Panc1 (cell line): ENCODE measurements at regions not wholly inside any gene's neighbourhood (a gene's known extent, or its start where the extent isn't known, plus 50 kb on each side); places are given as distances from the start of the nearest gene placed in this dataset.

Experiments
- ATAC-seq: fragments of 200-7000 bp; cut with Tn5 transposase; 2 replicates; pipeline ENCODE4 v1.9.1; 2020; ENCODE audit warnings: mild to moderate bottlenecking, moderate library complexity
- BruUV-seq: library from RNA; stranded (reverse); fragments of 400-500 nt; replicated peaks from 2 replicates; lab custom pipeline; 2021; lab: Mats Ljungman, UMichigan
- CTCF ChIA-PET: fragments of 300-600 bp; sonication (Branson Sonifier 250); formaldehyde crosslinking; loops from one replicate; lab custom pipeline; 2022; ENCODE audit warnings: antibody characterized with exemption; lab: Charles Lee
- POLR2A ChIA-PET: fragments of 300-600 bp; sonication (Branson Sonifier 250); formaldehyde crosslinking; loops from one replicate; lab custom pipeline; 2022; ENCODE audit warnings: antibody characterized with exemption; lab: Charles Lee
- DNase-seq: peaks from one replicate; pipeline ENCODE4 v3.0.0-alpha.2; 2010; ENCODE audit warnings: low read depth, low spot score
- H3K27ac ChIP-seq: 2 replicates; pipeline ENCODE4 v1.5.1; 2011; ENCODE audit warnings: mild to moderate bottlenecking, low read length, inconsistent platforms
- H3K27me3 ChIP-seq: fragments of 200-500 bp; sonication (Bioruptor generic); 2 replicates; pipeline ENCODE4 v1.6.0; 2014; ENCODE audit warnings: low read length, inconsistent platforms; ENCODE audit not compliant: control insufficient read depth, insufficient read depth
- H3K36me3 ChIP-seq: fragments of 200-500 bp; sonication (Bioruptor generic); 2 replicates; pipeline ENCODE4 v1.5.1; 2014; ENCODE audit warnings: inconsistent platforms, mild to moderate bottlenecking, low read length, moderate library complexity; ENCODE audit not compliant: control insufficient read depth, insufficient read depth
- H3K4me1 ChIP-seq: 2 replicates; pipeline ENCODE4 v1.5.1; 2011; ENCODE audit warnings: inconsistent platforms, mild to moderate bottlenecking, low read length, moderate library complexity; ENCODE audit not compliant: control insufficient read depth, insufficient read depth
- H3K4me3 ChIP-seq, 2 experiments: 2 replicates each; pipeline ENCODE4 v1.5.1; 2011 to 2012; ENCODE audit warnings: low read depth in 2 of 2, low read length in 2 of 2, mild to moderate bottlenecking in 2 of 2, inconsistent platforms in 1 of 2, moderate library complexity in 1 of 2
- H3K9me3 ChIP-seq: fragments of 200-500 bp; sonication (Bioruptor generic); 2 replicates; pipeline ENCODE4 v1.5.1; 2014; ENCODE audit warnings: low read depth, mild to moderate bottlenecking, inconsistent platforms, low read length, moderate library complexity; ENCODE audit not compliant: control insufficient read depth, insufficient read depth
- CTCF ChIP-seq: fragments of 450-650 bp; IDR thresholded peaks from 2 replicates; pipeline ENCODE4 v1.5.1; 2017; ENCODE audit warnings: mild to moderate bottlenecking
- POLR2AphosphoS5 ChIP-seq: IDR thresholded peaks from 2 replicates; pipeline ENCODE4 v1.6.1; 2012; ENCODE audit warnings: mild to moderate bottlenecking, low read depth, low read length, moderate library complexity
- SIN3A ChIP-seq: IDR thresholded peaks from 2 replicates; pipeline ENCODE4 v1.6.1; 2012; ENCODE audit warnings: low read depth, mild to moderate bottlenecking, low read length, moderate library complexity, borderline replicate concordance; ENCODE audit not compliant: insufficient read depth
- TCF7L2 ChIP-seq: IDR thresholded peaks from 2 replicates; pipeline ENCODE4 v1.6.1; 2011; ENCODE audit warnings: mild to moderate bottlenecking, low read depth, low read length, inconsistent platforms
- in situ Hi-C: cut with HindIII; loops from 2 replicates; pipeline ENCODE4 v1.10.0; 2016; ENCODE audit warnings: low sequenced_read_pairs, low pct_unique_long_range_greater_than_20kb
- intact Hi-C: fragments of 100-400 bp; cut with micrococcal nuclease; formaldehyde crosslinking; loops from one replicate; pipeline ENCODE4 v1.10.0; 2022; ENCODE audit not compliant: unreplicated experiment
- TF ChIP-seq, protein P1 (sequence below), 2 experiments: IDR thresholded peaks; 2 replicates each; pipeline ENCODE4 v1.6.1; 2011 to 2012; ENCODE audit warnings: low read depth in 2 of 2, control low read depth in 1 of 2, low read length in 1 of 2, mild to moderate bottlenecking in 1 of 2, moderate library complexity in 1 of 2; ENCODE audit not compliant: insufficient read depth in 1 of 2

DNA sequence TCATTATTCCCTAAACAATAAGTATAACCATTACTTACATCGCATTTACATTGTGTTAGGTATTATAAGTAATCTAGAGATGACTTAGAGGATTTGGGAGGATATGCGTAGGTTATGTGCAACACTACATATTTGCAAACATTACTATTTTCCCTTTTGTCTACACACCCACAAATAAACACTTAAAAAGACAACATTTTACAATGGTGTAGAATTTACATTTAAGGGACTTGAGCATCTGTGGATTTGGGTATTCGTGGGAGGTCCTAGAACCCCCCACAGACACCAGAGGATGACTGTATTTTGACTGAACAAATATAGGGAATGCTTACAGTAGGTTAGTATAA is 220.2 kb upstream of the MYO3A start:
- no peak for ATAC-seq
- intact Hi-C loops: no loop called here
- no peaks in the 10 kb centered on the region for H3K9me3 ChIP-seq
- in situ Hi-C loops: no loop called here
- POLR2A ChIA-PET: no interaction called here
- DNase-seq: no peak
- CTCF ChIA-PET: no interaction called here
- BruUV-seq: no TSS peak
- no peak overlapping the region for H3K27ac ChIP-seq
- no peak overlapping the region for H3K4me3 ChIP-seq
- no peaks in the 10 kb centered on the region for H3K27me3 ChIP-seq
- no peaks in the 10 kb centered on the region for H3K36me3 ChIP-seq
- TF ChIP-seq SIN3A (no peak), POLR2AphosphoS5 (no peak), CTCF (no peak), TCF7L2 (no peak)
- TF ChIP-seq, protein P1, sequence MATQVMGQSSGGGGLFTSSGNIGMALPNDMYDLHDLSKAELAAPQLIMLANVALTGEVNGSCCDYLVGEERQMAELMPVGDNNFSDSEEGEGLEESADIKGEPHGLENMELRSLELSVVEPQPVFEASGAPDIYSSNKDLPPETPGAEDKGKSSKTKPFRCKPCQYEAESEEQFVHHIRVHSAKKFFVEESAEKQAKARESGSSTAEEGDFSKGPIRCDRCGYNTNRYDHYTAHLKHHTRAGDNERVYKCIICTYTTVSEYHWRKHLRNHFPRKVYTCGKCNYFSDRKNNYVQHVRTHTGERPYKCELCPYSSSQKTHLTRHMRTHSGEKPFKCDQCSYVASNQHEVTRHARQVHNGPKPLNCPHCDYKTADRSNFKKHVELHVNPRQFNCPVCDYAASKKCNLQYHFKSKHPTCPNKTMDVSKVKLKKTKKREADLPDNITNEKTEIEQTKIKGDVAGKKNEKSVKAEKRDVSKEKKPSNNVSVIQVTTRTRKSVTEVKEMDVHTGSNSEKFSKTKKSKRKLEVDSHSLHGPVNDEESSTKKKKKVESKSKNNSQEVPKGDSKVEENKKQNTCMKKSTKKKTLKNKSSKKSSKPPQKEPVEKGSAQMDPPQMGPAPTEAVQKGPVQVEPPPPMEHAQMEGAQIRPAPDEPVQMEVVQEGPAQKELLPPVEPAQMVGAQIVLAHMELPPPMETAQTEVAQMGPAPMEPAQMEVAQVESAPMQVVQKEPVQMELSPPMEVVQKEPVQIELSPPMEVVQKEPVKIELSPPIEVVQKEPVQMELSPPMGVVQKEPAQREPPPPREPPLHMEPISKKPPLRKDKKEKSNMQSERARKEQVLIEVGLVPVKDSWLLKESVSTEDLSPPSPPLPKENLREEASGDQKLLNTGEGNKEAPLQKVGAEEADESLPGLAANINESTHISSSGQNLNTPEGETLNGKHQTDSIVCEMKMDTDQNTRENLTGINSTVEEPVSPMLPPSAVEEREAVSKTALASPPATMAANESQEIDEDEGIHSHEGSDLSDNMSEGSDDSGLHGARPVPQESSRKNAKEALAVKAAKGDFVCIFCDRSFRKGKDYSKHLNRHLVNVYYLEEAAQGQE (IDR thresholded peaks at IDR 0.05; ENCODE audit: insufficient read depth in 1 of 2, low read depth in 2 of 2, low read length in 1 of 2): no peak
- no peaks in the 10 kb centered on the region for H3K4me1 ChIP-seq

GRCh38 chr10:25724241-25724640 is 209.8 kb upstream of the MYO3A start:
- Histone ChIP-seq H3K27me3 (no peaks in the 10 kb centered on the region), H3K4me1 (no peaks in the 10 kb centered on the region), H3K36me3 (no peaks in the 10 kb centered on the region), H3K4me3 (no peak overlapping the region), H3K27ac (no peak overlapping the region), H3K9me3 (no peaks in the 10 kb centered on the region)
- DNase-seq (no peak), ATAC-seq (no peak)
- ChIA-PET POLR2A (no interaction called here), CTCF (no interaction called here)
- in situ Hi-C loops (no loop called here), intact Hi-C loops (no loop called here)
- no peak for TF ChIP-seq TCF7L2
- TF ChIP-seq, protein P1 (IDR thresholded peaks at IDR 0.05; ENCODE audit: insufficient read depth in 1 of 2, low read depth in 2 of 2, low read length in 1 of 2): no peak
- TF ChIP-seq CTCF: no peak
- no peak for TF ChIP-seq POLR2AphosphoS5
- no peak for TF ChIP-seq SIN3A
- BruUV-seq: no TSS peak
